Amniotic epithelial cell (primary cell): ENCODE measurements at regions not wholly inside any gene's neighbourhood (a gene's known extent, or its start where the extent isn't known, plus 50 kb on each side); places are given as distances from the start of the nearest gene placed in this dataset.
"Not testable (repeated sequence)": the region's sequence is repeated elsewhere in the genome, so short reads cannot be mapped to it uniquely, and the experiment has no call there.

Source experiments
- DNase-seq: peaks from one replicate; pipeline ENCODE4 v3.0.0-alpha.2; 2010; ENCODE audit warnings: low read depth

GRCh38 chr1:87398641-87399040 is 70.0 kb downstream of the LMO4 start:
- no peak for DNase-seq

- DNase-seq, result no peak
Observed at GRCh38 chr1:87399264-87399663, 70.6 kb downstream of the LMO4 start.

- DNase-seq, result no peak
Observed at GRCh38 chr1:87399701-87400100, 71.0 kb downstream of the LMO4 start.

GRCh38 chr1:87400813-87401212 is 72.1 kb downstream of the LMO4 start:
- no peak for DNase-seq

- DNase-seq, result no peak
Observed at GRCh38 chr1:87402241-87403002, 73.7 kb downstream of the LMO4 start.

GRCh38 chr1:87403061-87403820 is 74.6 kb downstream of the LMO4 start:
- DNase-seq, result no peak

GRCh38 chr1:87404296-87404695 is 75.6 kb downstream of the LMO4 start:
- DNase-seq, result no peak

- no peak for DNase-seq
Observed at GRCh38 chr1:87408665-87409248, 80.1 kb downstream of the LMO4 start.

- no peak for DNase-seq
Observed at GRCh38 chr1:87410776-87411480, 82.2 kb downstream of the LMO4 start.

GRCh38 chr1:87413846-87414245 is 85.2 kb downstream of the LMO4 start:
- DNase-seq, result not testable (repeated sequence)

- DNase-seq, result no peak
Observed at GRCh38 chr1:87418048-87418447, 89.4 kb downstream of the LMO4 start.

GRCh38 chr1:87421809-87422208 is 93.1 kb downstream of the LMO4 start:
- DNase-seq, result no peak

- DNase-seq, result no peak
Observed at GRCh38 chr1:87424541-87424940, 95.9 kb downstream of the LMO4 start.

- DNase-seq, result no peak
Observed at GRCh38 chr1:87426463-87427249, 98.0 kb downstream of the LMO4 start.

- no peak for DNase-seq
Observed at GRCh38 chr1:87428367-87428766, 99.7 kb downstream of the LMO4 start.

GRCh38 chr1:87428883-87429282 is 100.2 kb downstream of the LMO4 start:
- DNase-seq, result no peak

GRCh38 chr1:87432685-87433084 is 104.0 kb downstream of the LMO4 start:
- no peak for DNase-seq

GRCh38 chr1:87433101-87433500 is 104.4 kb downstream of the LMO4 start:
- DNase-seq, result not testable (repeated sequence)

- peak; percentile 86 for DNase-seq
Observed at GRCh38 chr1:87435484-87435883, 106.8 kb downstream of the LMO4 start.

GRCh38 chr1:87436115-87436514 is 107.4 kb downstream of the LMO4 start:
- DNase-seq, result peak; percentile 76

- peak; percentile 7 for DNase-seq
Observed at GRCh38 chr1:87436534-87436933, 107.9 kb downstream of the LMO4 start.
